T-helper 2 cell treated with Interferon-gamma antibody and Interleukin-4, amounts not matched to agents 100 ng/mL and 5 ng/mL, for 36 hours (primary cell): ENCODE measurements at regions not wholly inside any gene's neighbourhood (a gene's known extent, or its start where the extent isn't known, plus 50 kb on each side); places are given as distances from the start of the nearest gene placed in this dataset.

Source experiments
- intact Hi-C: fragments of 100-400 bp; cut with micrococcal nuclease; formaldehyde crosslinking; loops from one replicate; pipeline ENCODE4 v1.15.1; 2023

DNA sequence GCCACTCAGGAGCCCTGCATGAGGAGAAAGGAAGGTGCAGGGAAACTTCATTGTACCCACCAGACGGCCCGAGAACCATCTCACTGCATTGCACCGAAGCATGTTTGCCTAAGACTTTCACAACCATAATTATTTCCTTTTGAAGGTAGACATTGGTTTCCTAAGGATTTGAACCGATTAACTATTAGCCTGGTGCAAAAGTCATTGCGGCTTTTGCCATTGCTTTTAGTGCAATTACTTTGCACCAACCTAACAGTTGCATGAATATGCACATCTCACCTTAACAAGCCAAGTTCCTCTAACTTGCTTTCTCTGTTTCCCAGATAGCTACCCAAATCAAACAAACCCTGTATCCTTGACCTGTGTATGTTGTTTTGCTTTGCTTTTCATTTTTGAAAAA, 516.3 kb upstream of the ID2 start:
- intact Hi-C loops, result no loop called here

DNA sequence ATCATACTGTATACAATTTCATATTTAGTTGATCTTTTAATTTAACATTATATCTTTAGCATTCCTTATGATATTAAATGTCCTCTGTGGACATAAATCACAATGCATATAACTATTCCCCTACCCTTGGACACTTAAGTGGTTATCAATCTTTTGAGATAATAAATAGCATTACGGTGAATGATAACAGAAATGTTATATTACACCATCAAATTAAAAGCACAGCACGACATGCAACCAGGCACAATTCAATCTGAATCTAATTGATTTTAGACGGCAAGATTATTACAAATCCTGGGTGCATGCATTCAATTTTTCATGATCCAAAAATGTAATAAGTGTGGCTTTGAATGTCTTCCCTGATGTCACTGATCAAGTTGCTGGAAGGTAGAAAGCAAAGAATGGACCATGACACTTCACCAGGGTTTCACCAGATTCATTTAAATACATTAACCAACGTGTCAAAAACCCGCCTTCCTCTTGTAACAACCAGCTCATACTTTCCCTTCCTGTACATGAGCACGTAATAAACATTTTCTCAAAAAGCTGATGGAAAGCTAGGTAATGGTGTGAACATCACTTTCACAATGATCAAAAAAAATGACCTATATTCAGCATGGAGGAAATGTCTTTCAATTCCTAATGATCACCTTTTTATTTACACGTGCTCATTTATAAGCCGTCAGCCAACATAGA, 513.7 kb upstream of the ID2 start:
- intact Hi-C loops, result no loop called here

DNA sequence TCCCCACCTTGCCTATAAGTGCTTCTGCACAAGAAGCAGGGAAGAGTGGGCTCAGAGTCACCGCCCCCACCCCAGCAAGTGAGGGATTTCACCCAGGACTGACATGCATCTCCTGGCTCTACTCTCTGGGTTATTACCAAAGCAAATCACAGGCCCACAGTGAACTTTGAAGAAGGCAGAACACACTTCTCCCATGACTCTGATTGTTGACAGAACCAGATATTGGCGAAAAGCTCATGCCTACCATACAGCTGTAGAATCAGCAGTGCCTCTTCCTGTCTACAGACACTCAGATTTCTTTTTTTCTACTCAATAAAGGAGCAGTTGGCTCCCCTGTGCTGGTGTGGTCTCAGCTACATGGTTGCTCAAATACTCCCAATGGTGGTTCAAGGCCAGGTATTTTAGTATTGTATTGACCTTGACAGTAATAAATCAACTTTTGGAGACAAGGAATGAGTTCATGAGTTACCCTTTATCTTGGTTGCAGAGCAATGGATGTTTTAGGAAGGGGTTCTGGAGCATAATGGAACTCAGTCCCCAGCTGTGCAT, 512.9 kb upstream of the ID2 start:
- intact Hi-C loops, result no loop called here

DNA sequence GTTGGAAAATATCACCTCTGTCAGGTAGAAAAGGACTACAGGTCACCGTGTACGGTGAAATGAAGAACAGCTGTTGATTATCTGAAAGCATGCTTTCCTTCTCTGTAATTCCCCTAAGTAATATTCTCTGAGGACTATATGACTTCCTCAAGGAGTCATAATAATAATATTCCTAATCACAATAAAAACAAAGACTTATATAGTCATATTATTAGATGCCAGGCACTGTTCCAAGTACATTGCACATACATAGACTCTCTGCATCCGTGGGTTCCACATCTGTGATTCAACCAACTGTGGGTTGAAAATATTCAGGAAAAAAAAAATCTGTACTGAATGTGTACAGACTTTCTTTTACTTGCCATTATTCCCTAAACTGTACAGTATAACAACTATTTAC, 512.4 kb upstream of the ID2 start:
- intact Hi-C loops, result no loop called here

DNA sequence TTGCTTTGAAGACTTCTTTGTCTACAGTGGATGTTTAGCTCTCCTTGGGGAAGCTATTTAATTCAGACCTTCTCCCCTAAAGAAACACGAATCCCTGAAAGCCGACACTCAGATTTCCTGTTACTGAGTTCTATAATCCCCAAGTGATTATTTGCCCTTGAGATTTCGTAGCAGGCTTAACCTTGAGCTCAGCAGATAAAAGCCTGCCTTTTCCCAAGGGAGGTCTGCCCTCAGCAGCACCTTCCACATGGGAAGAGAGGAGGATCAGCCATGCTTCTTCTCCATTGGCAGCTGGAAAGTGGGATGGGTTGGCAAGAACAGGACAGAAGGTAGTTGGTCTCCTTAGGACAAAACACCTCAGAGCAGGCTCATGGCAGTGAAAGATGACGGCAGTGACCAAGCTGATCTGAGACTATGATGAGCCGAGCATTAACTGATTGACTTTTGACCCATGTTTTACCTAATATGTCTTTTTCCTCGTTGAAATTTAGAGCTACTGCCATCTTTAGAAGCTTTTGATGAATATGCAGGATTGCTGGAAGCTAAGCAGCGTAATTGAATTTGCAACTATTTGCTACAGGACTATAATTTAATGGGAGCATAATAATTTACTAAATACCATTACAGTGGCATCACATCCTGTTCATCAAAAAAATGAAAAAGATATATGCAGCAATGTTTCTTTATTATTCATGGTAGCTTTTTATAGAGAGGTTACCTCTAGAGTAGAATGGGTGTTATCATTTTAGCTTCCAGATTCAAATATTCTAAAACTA, 511.1 kb upstream of the ID2 start:
- intact Hi-C loops, result no loop called here

DNA sequence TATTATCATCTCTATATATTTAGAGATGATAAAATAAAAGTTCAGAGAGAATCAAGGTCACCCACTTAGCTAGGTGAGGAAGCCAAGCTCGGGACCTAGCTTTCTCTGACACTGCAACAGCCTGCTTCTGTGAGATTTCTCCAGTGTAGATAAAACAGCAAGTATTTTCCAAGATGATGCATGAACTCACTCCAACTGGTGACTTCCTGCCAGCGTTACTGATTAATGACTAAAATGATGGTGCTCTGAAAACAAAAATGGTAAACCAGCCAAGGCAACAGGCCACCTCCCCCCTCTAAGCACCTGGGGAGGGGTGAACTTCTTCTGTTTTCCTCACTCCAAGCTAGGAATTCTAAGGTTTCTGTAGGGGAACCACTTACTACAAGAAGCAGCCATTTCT, 510.2 kb upstream of the ID2 start:
- intact Hi-C loops, result no loop called here

DNA sequence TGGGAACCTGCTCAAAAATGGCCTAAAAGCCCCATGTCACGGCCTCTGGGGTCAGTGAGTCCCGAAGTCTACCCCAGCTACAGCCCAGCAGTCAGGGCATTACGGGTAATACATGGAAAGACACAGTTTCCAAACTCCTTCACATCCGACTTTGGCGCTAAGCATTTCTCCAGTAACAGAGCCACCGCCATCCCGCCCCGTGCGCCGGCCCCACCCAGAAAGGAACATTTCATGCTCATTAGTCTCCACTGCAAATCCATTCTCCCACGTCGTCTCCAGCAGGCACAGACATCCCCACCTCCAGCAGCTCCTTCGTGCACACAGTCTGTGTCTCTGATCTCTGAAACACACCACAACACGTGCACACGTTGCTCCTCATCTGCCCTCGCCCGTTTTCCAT, 509.2 kb upstream of the ID2 start:
- intact Hi-C loops, result no loop called here

DNA sequence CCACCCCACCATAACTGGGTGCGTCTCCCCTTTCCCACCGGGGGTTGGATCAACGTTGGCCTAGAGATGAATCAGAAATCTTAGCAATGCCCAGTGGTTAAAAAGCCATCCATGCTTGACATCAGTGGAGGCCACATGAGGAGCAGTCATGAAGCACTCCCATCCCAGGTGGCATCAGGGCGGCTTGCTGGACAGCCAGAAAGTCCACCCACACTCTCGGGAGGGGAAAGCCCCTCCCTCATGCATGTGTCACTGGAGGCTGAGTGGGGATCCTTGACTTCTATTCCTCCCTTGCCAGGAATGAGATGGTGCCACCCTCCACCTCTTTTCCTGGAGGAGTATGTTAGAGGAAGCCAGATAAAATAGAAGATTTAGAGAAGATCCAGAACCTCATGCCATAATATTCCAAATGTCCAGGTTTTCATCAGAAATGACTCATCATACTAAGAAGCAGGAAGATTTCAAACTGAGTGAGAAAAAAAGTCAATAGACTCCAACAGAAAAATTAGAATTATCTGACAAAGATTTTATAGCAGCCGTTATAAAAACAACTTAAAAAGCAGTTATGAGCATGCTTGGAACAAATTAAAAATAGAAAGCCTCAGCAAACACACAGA, 507.1 kb upstream of the ID2 start:
- intact Hi-C loops, result no loop called here

DNA sequence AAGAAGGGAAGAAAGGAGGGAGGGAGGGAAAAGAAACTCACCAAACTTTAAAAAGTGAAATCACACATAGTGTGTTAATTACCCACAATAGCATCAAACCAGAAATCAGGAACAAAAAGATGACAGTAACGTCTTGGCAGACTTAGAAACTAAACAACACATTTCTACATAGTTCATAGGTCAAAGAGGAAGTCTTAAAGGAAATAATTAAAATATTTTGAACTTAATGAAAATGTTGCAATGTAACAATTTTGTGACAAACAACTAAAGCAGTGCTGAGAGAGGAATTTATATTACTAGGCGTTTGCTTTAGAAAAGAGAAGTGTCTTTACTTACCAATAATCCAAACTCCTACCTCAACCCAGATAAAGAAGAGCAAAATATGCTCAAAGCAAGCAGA, 505.0 kb upstream of the ID2 start:
- intact Hi-C loops, result no loop called here

DNA sequence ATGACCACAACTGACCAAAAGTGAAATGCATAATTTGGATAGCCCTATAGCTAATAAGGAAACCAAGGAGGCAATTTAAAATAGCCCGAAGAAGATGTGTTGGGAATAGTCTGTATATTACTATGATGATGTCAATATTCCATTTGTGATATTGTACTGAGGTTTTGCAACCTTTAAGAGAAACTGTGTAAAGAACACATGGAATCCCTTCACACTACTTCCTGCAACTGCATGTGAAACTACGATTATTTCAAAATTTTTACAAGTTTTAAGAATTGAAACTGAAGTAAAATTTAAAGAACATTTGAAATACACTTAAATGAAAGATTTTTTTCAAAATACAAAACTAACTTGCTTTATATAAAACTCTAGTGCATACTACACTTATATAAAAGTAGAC, 504.3 kb upstream of the ID2 start:
- intact Hi-C loops, result no loop called here

DNA sequence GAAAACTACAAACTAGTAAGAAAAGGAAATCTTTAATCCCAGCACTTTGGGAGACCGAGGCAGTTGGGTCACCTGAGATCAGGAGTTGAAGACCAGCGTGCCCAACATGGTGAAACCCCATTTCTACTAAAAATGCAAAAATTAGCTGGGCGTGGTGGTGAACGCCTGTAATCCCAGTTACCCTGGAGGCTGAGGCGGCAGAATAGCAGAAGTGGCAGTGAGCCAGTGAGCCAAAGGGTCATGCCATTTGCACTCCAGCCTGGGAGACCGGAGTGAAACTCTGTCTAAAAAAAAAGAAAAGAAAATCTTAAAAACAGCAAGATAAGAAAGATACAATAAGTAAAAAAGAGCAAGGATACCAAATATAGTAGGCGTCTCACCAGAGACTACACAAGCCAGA, 502.9 kb upstream of the ID2 start:
- intact Hi-C loops, result no loop called here

DNA sequence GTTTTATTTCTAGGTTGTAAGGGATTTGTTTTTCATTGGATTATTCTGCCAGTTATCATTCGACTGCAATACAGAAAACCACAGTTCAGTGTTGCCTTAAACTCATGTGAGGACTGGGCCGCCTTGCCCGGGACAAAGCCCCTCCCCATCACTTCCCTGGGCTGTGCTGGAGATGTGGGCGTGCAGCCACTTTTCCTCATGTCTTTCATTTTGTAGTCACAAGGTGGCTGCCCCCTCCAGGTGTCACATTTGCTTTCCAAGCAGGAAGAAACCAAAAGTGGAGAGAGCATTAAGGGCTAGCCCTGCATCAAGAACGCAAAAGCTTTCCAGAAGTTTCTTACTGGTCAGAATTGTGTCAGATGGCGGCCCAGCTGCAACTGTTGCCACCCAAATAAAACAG, 492.5 kb upstream of the ID2 start:
- intact Hi-C loops, result no loop called here

DNA sequence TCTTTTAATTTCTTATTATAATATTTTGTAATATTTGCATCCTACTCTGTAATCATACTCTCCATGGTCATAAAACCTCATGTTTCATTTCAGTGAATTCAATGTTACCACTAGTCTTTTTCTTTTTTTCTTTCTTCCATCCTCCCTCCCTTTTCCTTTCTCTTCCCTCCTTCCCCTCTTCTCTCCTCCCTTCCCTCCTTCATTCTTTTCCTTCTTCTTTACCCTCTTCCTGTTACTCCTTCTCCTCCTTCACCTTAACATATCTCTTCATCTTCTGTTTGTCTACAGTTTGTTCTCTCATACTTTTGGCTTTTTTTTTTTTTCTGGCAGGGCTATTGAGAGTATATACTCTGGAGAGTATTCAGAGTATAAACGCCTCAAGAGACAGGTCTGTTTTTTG, 491.6 kb upstream of the ID2 start:
- intact Hi-C loops, result no loop called here

DNA sequence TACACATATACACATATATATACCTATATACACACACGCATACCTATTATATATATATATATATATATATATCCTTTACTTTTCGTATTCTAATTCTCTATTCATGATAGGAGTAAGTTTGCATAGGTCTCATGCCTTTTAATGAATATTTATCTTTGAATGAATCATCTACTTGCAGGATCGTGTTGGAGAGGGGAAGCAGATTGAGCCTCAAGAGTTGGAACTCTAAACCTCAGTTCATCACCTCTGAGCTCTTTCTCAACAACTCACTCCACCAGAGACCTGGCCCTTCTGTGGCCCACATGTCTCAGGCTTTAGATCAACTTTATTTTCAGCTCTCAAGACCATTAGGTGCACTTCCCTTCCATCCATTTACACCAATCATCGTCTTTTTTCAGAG, 490.4 kb upstream of the ID2 start:
- intact Hi-C loops, result no loop called here

DNA sequence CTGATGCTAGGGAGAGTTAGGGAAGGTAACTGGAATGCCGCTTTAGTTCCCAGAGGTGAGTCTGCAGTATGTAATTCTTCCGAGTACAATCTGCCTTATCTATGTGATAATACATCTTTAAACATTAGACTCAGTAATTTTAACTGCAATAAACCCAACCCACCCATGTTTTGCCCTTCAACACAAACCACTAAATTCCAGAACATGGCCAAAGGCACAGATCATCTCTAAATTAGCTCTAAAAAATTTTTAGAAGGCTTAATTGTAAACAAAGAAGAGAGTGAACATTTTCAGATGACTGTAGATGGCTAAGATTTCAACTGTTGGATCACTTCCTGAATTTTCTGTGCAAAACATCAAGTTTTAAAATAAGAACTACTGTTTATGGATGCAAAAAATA, 488.7 kb upstream of the ID2 start:
- intact Hi-C loops, result no loop called here

DNA sequence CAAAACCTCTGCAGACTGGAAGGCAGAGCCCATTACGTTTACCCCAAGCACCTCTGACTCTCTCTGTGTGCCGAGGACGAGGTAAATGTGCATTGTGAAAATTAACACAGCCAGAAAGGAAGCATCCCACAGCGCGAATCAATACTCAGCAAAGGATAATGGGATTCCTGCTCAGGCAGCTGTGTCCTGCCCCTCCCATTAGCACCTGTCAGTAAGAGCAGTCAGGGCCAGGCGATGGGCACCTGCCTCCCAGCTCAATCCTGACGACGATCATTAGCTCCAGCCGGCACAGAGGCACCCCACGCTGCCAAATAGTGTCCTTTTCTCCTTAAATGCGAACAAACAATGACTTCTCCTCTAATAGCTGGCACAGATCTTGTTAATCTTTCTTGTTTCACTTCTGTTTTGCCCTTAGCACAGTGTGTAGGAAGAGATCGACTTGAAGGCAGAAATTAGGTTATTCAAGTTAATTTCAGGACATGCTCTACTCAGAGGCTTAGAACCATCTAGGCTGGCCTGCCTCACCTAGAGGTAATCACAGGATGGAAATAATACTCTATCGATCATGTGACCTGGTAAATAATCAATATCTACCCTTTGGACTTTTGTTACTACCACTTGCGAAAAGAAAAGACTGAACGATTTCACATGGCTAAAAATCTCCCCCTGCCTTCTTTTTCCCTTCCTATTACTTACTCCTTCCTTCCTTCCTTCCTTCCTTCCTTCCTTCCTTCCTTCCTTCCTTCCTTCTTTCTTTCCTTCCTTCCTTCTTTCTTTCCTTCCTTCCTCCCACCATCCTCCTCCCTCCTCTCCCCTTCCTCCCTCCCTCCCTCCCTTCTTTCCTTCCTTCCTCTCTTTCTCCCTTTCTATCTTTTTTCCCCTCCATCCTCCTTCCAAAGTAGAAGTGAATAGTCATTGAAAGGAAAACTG, 487.9 kb upstream of the ID2 start:
- intact Hi-C loops, result no loop called here

DNA sequence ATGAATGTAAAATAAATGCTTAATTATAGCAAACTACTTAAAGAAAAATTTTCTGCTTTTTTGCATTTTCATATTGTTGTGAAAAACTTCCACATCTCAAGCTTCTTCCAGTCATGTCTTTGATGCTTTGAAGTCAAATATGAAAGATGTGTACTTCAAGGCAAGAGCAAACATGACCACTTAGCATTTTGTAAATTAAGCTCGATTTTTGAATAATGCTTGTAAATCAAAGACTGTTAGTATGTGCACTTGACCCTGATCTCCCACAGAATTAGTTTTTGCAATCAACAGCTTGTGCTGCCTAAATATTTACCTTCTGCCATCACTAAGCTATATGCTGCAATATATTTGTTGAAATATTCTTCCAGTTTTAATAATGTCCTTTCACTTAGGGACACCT, 486.1 kb upstream of the ID2 start:
- intact Hi-C loops, result no loop called here

DNA sequence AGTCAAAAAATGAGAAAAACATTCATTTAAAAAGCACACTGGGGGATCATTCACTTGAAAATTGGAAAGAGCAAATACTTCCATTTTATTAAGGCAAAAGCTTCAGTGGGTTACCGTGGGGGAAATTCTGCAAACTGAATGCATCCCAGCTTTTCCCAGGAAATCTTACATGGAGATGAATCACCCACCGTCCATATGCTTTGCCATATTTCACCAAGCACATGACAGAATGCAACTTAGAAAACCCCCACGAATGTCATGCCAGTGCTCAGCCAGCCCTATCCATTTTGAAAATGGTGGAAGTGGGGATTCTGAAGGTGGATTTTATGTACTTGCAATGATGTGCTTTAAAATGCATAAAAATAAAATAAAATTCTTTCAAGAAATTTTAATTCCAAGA, 485.5 kb upstream of the ID2 start:
- intact Hi-C loops, result no loop called here

DNA sequence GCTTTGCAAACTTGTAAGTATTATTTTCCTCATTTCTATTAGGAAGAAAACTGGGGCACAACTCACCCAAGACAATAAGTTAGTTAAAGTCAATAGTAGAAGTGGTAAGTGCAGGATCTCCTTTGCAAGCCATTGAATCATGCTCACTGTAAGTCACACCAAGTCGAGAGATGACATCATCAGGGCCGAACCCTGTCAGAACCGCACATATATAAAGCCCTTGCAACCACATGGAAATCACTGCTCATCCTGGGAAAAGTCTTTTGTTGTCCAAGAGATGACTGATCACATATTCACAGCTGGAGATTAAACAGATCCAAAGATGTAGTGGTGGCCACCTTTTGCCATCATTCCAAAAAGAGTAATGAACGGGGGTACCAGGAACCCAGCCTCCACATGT, 484.8 kb upstream of the ID2 start:
- intact Hi-C loops, result no loop called here

DNA sequence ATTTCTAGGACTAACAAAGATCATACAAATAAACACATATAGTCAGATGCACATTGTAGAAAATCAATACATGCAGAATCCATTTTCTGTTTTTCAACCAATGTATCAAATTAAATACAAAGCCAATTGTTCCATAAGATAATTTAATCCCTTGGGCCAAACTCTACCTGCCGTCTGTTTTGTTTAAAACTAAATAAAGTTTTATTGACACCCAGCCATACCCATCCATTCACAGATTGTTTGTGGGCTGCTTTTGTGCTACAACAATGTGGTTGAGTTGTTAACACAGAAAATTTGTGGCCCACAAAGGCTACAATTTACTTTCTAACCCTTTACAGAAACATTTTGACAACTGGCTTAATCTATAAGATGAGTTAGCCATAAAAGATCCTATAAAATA, 484.0 kb upstream of the ID2 start:
- intact Hi-C loops, result no loop called here

DNA sequence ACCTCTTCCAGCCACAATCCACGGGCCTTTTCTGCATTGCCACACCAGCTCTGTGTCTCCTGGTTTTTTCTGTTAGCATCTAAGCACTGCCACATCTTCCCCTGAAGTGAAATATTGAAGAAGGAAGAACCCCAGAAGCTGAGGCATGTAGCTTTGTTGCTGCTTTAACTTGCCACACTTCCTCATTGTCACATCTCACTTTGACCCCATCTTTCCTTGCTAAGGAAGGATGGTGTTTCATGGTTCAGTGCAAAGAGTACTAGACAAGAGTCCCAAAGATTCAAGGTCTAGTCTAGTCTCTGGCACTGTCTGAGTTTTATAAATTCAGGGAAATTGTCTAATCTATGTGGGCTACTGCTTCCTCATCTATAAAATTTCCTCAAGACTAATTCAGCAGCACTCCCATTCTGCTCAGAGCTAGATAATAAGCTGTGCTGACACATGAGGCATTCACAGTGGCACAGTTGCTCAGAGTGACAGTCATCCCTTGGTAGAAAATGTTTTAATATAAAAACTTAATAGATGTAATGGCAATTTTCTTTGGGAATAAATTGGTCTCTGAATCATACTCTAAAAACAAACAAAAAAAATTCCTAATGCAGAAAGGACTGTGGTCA, 483.0 kb upstream of the ID2 start:
- intact Hi-C loops, result no loop called here
